ENCODE measurements at regions not wholly inside any gene's neighbourhood (a gene's known extent, or its start where the extent isn't known, plus 50 kb on each side); places are given as distances from the start of the nearest gene placed in this dataset.
A peak's percentile ranks its signal among the peaks of the same experiment; 100 is the strongest.
"Not testable (repeated sequence)": the region's sequence is repeated elsewhere in the genome, so short reads cannot be mapped to it uniquely, and the experiment has no call there.

DNA sequence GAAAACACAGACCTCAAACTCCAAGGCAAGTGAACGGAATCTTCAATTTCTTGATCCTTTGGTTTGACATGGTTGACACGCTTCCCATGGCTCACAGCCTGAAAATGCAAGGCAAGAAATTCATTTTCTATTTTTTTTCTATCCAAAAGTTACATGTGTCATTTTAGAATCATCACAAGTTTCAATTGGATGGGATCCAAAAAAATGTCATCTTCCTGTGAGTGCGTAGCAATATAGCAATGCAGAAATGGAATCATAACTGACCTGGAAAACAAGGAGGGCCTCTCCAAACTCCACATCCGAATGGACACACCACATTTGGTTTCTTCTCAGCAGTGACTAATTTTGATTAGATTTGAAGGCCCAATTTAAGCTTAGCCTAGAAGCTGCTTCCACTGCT lies 175.8 kb upstream of the ATP11B start:
- DNase-seq, result no peak

DNA sequence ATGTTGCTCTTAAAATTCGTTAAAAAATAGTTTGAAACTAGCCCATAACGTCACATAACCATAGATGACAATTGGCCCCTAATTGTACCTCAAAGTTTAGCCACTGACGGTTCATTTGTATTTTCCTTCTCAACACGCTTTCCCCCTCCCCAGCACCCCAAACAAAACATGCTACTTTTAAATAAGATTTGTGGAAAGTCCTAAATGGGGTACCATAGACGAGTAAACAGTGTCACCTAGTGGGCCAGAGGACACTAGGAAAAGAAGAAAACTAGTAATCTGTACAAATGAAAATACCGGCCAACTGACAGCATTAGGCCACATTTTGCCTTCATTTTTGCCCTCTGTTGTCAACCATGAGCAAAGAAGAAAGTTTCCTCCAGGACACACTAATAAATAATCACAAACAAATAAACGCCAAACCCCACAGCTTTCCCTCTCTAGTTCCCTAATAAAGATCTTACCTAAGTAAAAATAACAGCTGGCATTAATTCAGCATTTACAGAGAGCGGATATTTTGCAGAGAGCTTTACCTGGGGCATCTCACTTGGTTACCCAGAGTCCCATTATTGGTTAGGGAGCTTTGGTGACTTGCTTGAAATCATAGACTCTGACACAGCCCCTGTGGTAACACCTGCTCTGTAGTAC lies 175.1 kb upstream of the ATP11B start:
- peak in 1 of 2 experiments; percentile 10 for DNase-seq

GRCh38 chr3:182618981-182619591 lies 174.2 kb upstream of the ATP11B start:
- no peak for DNase-seq

- DNase-seq, result no peak
These were observed 172.4 kb upstream of the ATP11B start for GRCh38 chr3:182620723-182621434.

- DNase-seq, result no peak
These were observed 171.7 kb upstream of the ATP11B start for GRCh38 chr3:182621435-182622240.

- no peak for DNase-seq
These were observed 171.1 kb upstream of the ATP11B start for GRCh38 chr3:182622241-182622545.

- DNase-seq, result no peak
These were observed 166.5 kb upstream of the ATP11B start for GRCh38 chr3:182626484-182627467.

GRCh38 chr3:182628531-182628930 lies 164.8 kb upstream of the ATP11B start:
- DNase-seq, result no peak

- DNase-seq, result no peak
These were observed 163.8 kb upstream of the ATP11B start for GRCh38 chr3:182629521-182629920.

DNA sequence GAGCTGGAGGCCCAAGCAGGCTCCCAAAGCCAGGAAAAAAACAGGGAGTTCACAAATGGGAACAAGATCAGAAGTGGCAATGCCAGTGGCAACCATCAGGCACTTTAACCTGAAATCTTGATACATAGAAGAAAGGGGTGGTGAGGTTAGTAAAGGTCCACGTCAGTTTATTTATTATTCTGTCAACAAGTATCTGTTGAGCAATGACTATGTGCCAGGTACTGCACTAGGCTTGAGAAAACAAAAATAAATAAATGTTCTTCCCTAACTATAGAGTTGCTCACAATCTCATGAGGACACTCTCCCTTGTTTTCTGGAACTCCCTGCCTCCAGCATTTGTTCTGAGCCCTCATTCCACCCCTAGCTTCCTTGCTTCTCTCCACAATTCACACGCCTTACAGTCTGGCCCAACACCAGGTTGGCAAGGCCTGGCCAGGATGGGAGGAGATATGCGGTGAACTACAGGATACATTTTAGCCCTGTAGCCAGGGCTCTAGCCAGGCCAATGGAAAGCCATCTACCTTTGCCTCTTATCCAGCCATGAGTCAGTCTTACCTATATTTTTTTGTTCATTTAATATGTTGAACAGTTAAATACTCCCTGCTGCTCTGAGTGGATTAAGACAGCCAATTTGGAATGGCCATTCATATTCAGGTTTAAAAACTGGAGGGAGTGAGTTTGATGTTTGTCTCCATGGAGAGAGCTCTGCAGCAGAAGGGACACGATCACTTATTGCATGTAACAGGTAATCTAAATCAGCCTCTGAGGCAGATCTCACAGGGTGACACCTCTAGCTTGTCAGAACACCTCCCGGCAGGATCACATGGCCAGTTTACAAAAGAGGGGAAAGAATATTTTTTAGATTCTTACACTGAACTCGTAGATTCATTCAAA lies 161.9 kb upstream of the ATP11B start:
- DNase-seq, result no peak

DNA sequence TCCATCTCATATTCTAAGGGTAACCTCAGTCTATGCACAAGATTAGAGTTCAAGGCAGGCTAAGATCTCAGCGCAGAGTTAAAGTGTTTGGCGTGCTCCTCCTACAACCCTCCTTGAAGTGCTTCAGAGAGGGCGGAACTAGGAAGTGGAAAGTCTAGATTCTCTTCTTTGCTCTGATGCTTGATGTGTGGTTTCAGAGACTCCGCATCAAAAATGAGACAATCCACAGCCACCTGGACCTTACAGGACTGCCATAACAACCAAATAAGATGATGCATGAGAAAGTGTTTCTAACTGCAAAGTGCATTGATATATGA lies 161.3 kb upstream of the ATP11B start:
- no peak for DNase-seq

GRCh38 chr3:182633186-182633585 lies 160.1 kb upstream of the ATP11B start:
- no peak for DNase-seq

DNA sequence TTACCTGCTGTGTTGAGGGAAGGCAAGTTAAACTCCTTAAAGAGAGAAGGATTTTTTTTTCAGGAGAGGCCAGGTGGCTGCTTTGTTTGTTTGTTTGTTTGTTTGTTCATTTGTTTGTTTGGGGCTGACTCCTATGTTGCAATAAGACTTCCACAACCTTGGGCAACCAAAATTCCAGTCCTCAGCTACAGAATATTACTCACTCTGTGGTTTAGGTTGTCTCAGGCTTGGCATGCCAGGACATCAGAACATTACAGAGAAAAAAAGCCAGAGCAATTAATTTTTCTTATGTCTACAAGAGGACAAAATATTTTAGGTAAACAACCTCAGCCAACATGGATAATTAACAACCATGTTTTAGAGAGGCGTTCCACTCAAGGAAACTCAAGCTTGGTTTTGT lies 156.7 kb upstream of the ATP11B start:
- DNase-seq, result no peak

GRCh38 chr3:182637350-182638110 lies 155.8 kb upstream of the ATP11B start:
- no peak for DNase-seq

GRCh38 chr3:182644013-182644412 lies 149.3 kb upstream of the ATP11B start:
- no peak for DNase-seq

- DNase-seq, result no peak
These were observed 148.4 kb upstream of the ATP11B start for GRCh38 chr3:182644790-182645433.

- DNase-seq, result no peak
These were observed 142.7 kb upstream of the ATP11B start for GRCh38 chr3:182650568-182651128.

- no peak for DNase-seq
These were observed 141.8 kb upstream of the ATP11B start for GRCh38 chr3:182651461-182651860.

- not testable (repeated sequence) for DNase-seq
These were observed 140.2 kb upstream of the ATP11B start for GRCh38 chr3:182653065-182653464.

- no peak for DNase-seq
These were observed 124.8 kb upstream of the ATP11B start for GRCh38 chr3:182668541-182668940.
